Naive thymus-derived CD4-positive, alpha-beta T cell (primary cell): ENCODE measurements at regions not wholly inside any gene's neighbourhood (a gene's known extent, or its start where the extent isn't known, plus 50 kb on each side); places are given as distances from the start of the nearest gene placed in this dataset.
"Not testable (repeated sequence)": the region's sequence is repeated elsewhere in the genome, so short reads cannot be mapped to it uniquely, and the experiment has no call there.

Experiments used
- ATAC-seq: fragments of 150-1000 bp; cut with Tn5 transposase; 2 replicates; pipeline ENCODE4 v1.10.0; 2021; ENCODE audit warnings: mild to moderate bottlenecking, moderate library complexity
- CTCF ChIA-PET: fragments of 350-600 bp; sonication (Branson Sonifier 250); formaldehyde crosslinking; loops from one replicate; lab custom pipeline; 2021; ENCODE audit warnings: antibody characterized with exemption; lab: Charles Lee
- POLR2A ChIA-PET: fragments of 350-600 bp; sonication (Branson Sonifier 250); formaldehyde crosslinking; loops from one replicate; lab custom pipeline; 2021; ENCODE audit warnings: antibody characterized with exemption, inconsistent platforms; lab: Charles Lee
- DNase-seq, 9 donors: peaks; one replicate each; pipeline versions ENCODE4 v3.0.0 to v3.0.0-alpha.2; 2020 to 2022; ENCODE audit warnings: mixed read lengths in 1 of 9
- H3K27ac ChIP-seq: one replicate; pipeline ENCODE4 v1.7.0; 2013; ENCODE audit warnings: mild to moderate bottlenecking, low read depth, low read length, moderate library complexity
- H3K27me3 ChIP-seq, 2 donors: one replicate each; pipeline ENCODE4 v1.7.0; 2013; ENCODE audit warnings: low read length in 2 of 2, mild to moderate bottlenecking in 2 of 2, moderate library complexity in 2 of 2; ENCODE audit not compliant: control insufficient read depth in 2 of 2, insufficient read depth in 2 of 2
- H3K36me3 ChIP-seq, 3 experiments: 1 replicate in 2 of 3; 2 replicates in 1 of 3; pipeline ENCODE4 v1.7.0; 2013; ENCODE audit warnings: low read length in 3 of 3, mild to moderate bottlenecking in 3 of 3, moderate library complexity in 1 of 3; ENCODE audit not compliant: insufficient read depth in 3 of 3, control insufficient read depth in 2 of 3
- H3K4me1 ChIP-seq, 2 donors: one replicate each; pipeline ENCODE4 v1.7.0; 2013; ENCODE audit warnings: low read length in 2 of 2, mild to moderate bottlenecking in 2 of 2, moderate library complexity in 1 of 2; ENCODE audit not compliant: control insufficient read depth in 2 of 2, insufficient read depth in 2 of 2
- H3K4me3 ChIP-seq: 2 replicates; pipeline ENCODE4 v1.7.0; 2013; ENCODE audit warnings: mild to moderate bottlenecking, low read length
- H3K9me3 ChIP-seq, 3 experiments: 1 replicate in 2 of 3; 2 replicates in 1 of 3; pipeline ENCODE4 v1.7.0; 2013; ENCODE audit warnings: low read length in 3 of 3; ENCODE audit not compliant: control insufficient read depth in 2 of 3
- H3K27ac Mint-ChIP-seq, 9 donors: one replicate each; pipeline ENCODE4 v1.8.0; 2020 to 2022; ENCODE audit warnings: mixed read lengths in 9 of 9, mild to moderate bottlenecking in 8 of 9, moderate library complexity in 5 of 9, inconsistent platforms in 2 of 9
- H3K27me3 Mint-ChIP-seq, 5 donors: one replicate each; pipeline ENCODE4 v1.8.0; 2021 to 2022; ENCODE audit warnings: mixed read lengths in 5 of 5, mild to moderate bottlenecking in 1 of 5
- H3K36me3 Mint-ChIP-seq, 5 donors: one replicate each; pipeline ENCODE4 v1.8.0; 2020 to 2022; ENCODE audit warnings: mixed read lengths in 5 of 5, mild to moderate bottlenecking in 3 of 5, inconsistent platforms in 1 of 5
- H3K4me1 Mint-ChIP-seq, 7 donors: one replicate each; pipeline ENCODE4 v1.8.0; 2020 to 2022; ENCODE audit warnings: mixed read lengths in 7 of 7, mild to moderate bottlenecking in 3 of 7, inconsistent platforms in 1 of 7
- H3K4me3 Mint-ChIP-seq, 10 donors: one replicate each; pipeline ENCODE4 v1.8.0; 2020 to 2022; ENCODE audit warnings: mild to moderate bottlenecking in 10 of 10, mixed read lengths in 10 of 10, moderate library complexity in 6 of 10, inconsistent platforms in 2 of 10
- H3K9me3 Mint-ChIP-seq, 11 donors: one replicate each; pipeline ENCODE4 v1.8.0; 2020 to 2022; ENCODE audit warnings: mixed read lengths in 11 of 11, mild to moderate bottlenecking in 4 of 11, inconsistent platforms in 1 of 11, moderate library complexity in 1 of 11
- intact Hi-C, 2 donors: fragments of 100-400 bp; cut with micrococcal nuclease; formaldehyde crosslinking; loops; one replicate each; pipeline ENCODE4 v1.15.1; 2023

DNA sequence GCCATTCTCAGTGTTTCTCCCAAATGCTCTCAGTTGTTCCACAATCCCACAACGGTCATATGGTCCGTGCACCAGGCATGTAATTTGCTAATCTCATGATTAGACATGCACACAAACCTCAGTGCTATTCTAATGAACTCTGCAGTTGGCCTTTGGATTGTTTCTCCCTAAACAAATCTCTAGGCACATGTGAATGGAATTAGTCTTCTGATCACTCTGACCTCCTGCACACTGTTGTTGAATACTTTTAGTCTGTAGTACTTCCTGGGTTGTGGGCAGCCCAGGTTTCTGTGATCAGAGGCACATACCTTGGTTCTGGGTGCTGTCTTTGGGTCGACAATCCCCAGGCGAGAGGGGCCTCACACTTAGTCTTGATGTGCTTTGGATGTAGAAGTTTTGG is 498.7 kb upstream of the SPRED2 start:
- intact Hi-C loops, result no loop called here
- peaks cover 0 to 9% (median 0%) of the 10 kb centered on the region in 11 donors for H3K9me3 Mint-ChIP-seq
- H3K36me3 ChIP-seq, result no peaks in the 10 kb centered on the region
- CTCF ChIA-PET, result no interaction called here
- ATAC-seq (no peak), DNase-seq (no peak)
- no peak overlapping the region for H3K27ac Mint-ChIP-seq
- no peaks in the 10 kb centered on the region for H3K36me3 Mint-ChIP-seq
- H3K4me1 ChIP-seq, result no peaks in the 10 kb centered on the region
- no peak overlapping the region for H3K27ac ChIP-seq
- H3K4me3 ChIP-seq, result no peak overlapping the region
- POLR2A ChIA-PET, result no interaction called here
- no peak overlapping the region for H3K4me3 Mint-ChIP-seq
- peaks cover 0 to 13% (median 7%) of the 10 kb centered on the region in 5 donors for H3K27me3 Mint-ChIP-seq
- H3K9me3 ChIP-seq, result no peaks in the 10 kb centered on the region
- H3K27me3 ChIP-seq, result peaks cover 0 to 3% of the 10 kb centered on the region in 2 donors
- no peaks in the 10 kb centered on the region for H3K4me1 Mint-ChIP-seq

DNA sequence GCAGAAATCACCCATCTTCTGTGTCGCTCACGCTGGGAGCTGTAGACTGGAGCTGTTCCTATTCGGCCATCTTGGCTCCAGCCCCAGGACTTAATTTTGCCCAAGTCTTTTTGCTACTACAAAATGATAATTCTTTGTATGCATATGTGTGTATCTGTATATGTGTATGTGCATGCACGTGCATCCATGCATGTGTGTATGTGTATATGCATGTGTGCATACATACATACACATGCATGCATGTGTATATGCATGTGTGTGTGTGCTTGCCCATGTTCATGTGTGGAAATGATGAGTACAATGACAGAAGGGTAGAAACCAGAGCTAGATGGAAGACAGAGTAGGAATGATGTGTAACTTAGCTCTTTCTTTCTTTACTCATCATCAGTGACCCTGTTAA is 497.9 kb upstream of the SPRED2 start:
- no peaks in the 10 kb centered on the region for H3K9me3 ChIP-seq
- H3K27ac ChIP-seq, result no peak overlapping the region
- Mint-ChIP-seq H3K36me3 (no peaks in the 10 kb centered on the region), H3K27ac (no peak overlapping the region), H3K27me3 (peaks cover 0 to 13% (median 7%) of the 10 kb centered on the region in 5 donors), H3K4me1 (peaks cover 0 to 1% (median 0%) of the 10 kb centered on the region in 7 donors), H3K9me3 (peaks cover 0 to 9% (median 3%) of the 10 kb centered on the region in 11 donors), H3K4me3 (no peak overlapping the region)
- no peak for DNase-seq
- H3K27me3 ChIP-seq, result peaks cover 0 to 3% of the 10 kb centered on the region in 2 donors
- H3K36me3 ChIP-seq, result no peaks in the 10 kb centered on the region
- no peak for ATAC-seq
- intact Hi-C loops, result no loop called here
- ChIA-PET POLR2A (no interaction called here), CTCF (no interaction called here)
- H3K4me3 ChIP-seq, result no peak overlapping the region
- no peaks in the 10 kb centered on the region for H3K4me1 ChIP-seq

DNA sequence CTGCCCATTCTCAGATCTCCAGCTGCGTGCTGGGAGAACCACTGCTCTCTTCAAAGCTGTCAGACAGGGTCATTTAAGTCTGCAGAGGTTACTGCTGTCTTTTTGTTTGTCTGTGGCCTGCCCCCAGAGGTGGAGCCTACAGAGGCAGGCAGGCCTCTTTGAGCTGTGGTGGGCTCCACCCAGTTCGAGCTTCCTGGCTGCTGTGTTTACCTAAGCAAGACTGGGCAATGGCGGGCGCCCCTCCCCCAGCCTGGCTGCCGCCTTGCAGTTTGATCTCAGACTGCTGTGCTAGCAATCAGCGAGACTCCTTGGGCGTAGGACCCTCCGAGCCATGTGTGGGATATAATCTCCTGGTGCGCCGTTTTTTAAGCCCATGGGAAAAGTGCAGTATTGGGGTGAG is 497.3 kb upstream of the SPRED2 start:
- H3K36me3 Mint-ChIP-seq, H3K9me3 ChIP-seq, intact Hi-C loops, H3K4me3 ChIP-seq, H3K4me3 Mint-ChIP-seq, ATAC-seq, POLR2A ChIA-PET, CTCF ChIA-PET, H3K36me3 ChIP-seq, H3K27me3 ChIP-seq, H3K4me1 Mint-ChIP-seq, DNase-seq, H3K9me3 Mint-ChIP-seq, H3K4me1 ChIP-seq, H3K27ac Mint-ChIP-seq, H3K27ac ChIP-seq: not testable (repeated sequence)
- H3K27me3 Mint-ChIP-seq, result peaks cover 0 to 13% (median 7%) of the 10 kb centered on the region in 5 donors

DNA sequence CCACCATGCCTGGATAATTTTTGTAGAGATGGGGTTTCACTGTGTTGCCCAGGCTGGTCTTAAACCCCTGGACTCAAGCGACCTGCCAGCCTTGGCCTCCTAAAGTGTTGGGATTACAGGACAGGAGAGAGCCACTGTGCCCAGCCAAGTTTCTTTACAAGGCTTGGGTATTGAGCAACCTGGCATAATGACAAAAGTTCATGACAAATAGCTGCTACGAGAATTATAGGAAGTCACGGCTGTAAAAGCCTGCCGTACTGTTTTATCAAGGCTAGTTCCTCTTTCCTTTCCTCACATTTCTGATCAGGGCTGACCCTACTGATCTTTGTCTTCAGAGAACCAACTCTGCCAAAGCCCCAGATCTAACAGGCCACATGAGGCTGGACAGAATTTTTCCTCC is 490.4 kb upstream of the SPRED2 start:
- Mint-ChIP-seq H3K36me3 (no peaks in the 10 kb centered on the region), H3K4me1 (peaks cover 0 to 8% (median 0%) of the 10 kb centered on the region in 7 donors), H3K4me3 (no peak overlapping the region), H3K9me3 (peaks cover 0 to 11% (median 0%) of the 10 kb centered on the region in 11 donors), H3K27ac (no peak overlapping the region), H3K27me3 (peaks cover 0 to 4% (median 0%) of the 10 kb centered on the region in 5 donors)
- intact Hi-C loops, result no loop called here
- H3K27me3 ChIP-seq, result no peaks in the 10 kb centered on the region
- H3K4me1 ChIP-seq, result no peaks in the 10 kb centered on the region
- ChIA-PET POLR2A (no interaction called here), CTCF (no interaction called here)
- H3K27ac ChIP-seq, result no peak overlapping the region
- ATAC-seq (peak; percentile 76), DNase-seq (no peak)
- H3K36me3 ChIP-seq, result no peaks in the 10 kb centered on the region
- no peaks in the 10 kb centered on the region for H3K9me3 ChIP-seq
- H3K4me3 ChIP-seq, result no peak overlapping the region

DNA sequence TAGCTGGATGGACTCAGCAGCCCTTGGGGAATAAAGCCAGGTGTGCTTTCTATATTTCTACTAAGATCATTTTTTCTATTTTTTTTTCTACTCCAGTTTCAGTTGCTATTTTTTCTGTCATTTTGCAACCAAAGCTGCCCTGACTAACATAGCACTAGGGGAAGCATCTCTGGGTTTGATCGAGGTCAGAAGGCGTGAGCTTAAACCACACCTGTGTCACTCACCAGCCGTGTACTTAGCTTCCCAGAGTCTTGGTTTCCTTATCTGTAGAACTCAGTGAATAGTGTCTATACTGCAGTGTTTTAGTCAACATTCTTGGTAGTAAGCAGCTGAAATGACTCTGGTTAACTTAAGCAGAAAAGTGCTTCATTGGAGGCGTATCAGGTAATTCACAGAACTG is 489.6 kb upstream of the SPRED2 start:
- H3K27ac Mint-ChIP-seq, result no peak overlapping the region
- H3K4me1 Mint-ChIP-seq, result peaks cover 0 to 8% (median 0%) of the 10 kb centered on the region in 7 donors
- H3K36me3 Mint-ChIP-seq, result no peaks in the 10 kb centered on the region
- intact Hi-C loops, result no loop called here
- H3K9me3 ChIP-seq, result no peaks in the 10 kb centered on the region
- H3K27me3 Mint-ChIP-seq, result peaks cover 0 to 4% (median 0%) of the 10 kb centered on the region in 5 donors
- no peak overlapping the region for H3K4me3 ChIP-seq
- no peaks in the 10 kb centered on the region for H3K27me3 ChIP-seq
- DNase-seq (no peak), ATAC-seq (no peak)
- no peaks in the 10 kb centered on the region for H3K4me1 ChIP-seq
- CTCF ChIA-PET, result no interaction called here
- H3K9me3 Mint-ChIP-seq, result peaks cover 0 to 11% (median 0%) of the 10 kb centered on the region in 11 donors
- H3K27ac ChIP-seq, result no peak overlapping the region
- POLR2A ChIA-PET, result no interaction called here
- H3K4me3 Mint-ChIP-seq, result no peak overlapping the region
- no peaks in the 10 kb centered on the region for H3K36me3 ChIP-seq

DNA sequence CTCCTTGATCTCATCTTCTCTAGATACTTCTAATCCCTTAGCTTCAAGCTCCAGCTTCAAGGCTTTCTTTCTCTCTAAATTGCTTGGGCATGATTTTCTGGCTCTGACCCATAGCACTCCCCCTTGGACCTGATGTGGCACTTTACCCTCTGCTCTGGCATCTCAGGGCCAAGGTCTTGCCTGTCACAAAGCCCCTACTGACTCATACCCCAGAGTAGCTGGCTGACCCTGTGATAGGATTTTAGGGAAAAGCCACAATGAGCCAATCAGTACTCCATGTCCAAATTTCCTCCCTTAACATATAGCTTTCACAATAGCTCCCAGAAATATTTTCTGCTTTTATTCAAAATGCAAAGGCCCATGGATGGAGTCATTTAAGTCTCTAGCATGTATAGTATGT is 488.7 kb upstream of the SPRED2 start:
- Mint-ChIP-seq H3K4me3 (no peak overlapping the region), H3K9me3 (peaks cover 0 to 11% (median 0%) of the 10 kb centered on the region in 11 donors), H3K27ac (no peak overlapping the region), H3K36me3 (no peaks in the 10 kb centered on the region), H3K27me3 (peaks cover 0 to 4% (median 0%) of the 10 kb centered on the region in 5 donors), H3K4me1 (peaks cover 0 to 8% (median 0%) of the 10 kb centered on the region in 7 donors)
- intact Hi-C loops, result no loop called here
- ATAC-seq (no peak), DNase-seq (no peak)
- H3K27ac ChIP-seq, result no peak overlapping the region
- CTCF ChIA-PET, result no interaction called here
- POLR2A ChIA-PET, result no interaction called here
- no peaks in the 10 kb centered on the region for H3K4me1 ChIP-seq
- no peaks in the 10 kb centered on the region for H3K9me3 ChIP-seq
- no peak overlapping the region for H3K4me3 ChIP-seq
- H3K36me3 ChIP-seq, result no peaks in the 10 kb centered on the region
- no peaks in the 10 kb centered on the region for H3K27me3 ChIP-seq

DNA sequence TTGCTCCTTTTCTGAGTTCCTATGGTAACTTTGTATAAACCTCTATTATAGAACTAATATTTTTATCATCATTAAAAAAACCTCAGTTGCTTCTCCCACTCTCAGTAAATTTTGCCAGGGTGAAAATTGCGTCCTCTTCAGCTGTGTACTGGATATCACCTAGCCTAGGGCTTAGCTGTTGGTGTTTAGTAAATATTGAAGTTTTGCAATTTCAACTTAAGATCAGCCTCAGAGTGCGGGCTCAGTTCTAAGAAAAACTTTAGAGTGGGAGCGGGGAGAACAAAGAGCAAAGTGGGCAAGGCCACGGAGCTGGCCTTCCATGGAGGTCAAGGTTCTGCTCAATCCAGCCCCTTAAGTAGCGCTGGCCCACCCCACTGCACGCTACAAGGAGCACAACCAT is 488.3 kb upstream of the SPRED2 start:
- Mint-ChIP-seq H3K27ac (no peak overlapping the region), H3K36me3 (no peaks in the 10 kb centered on the region), H3K27me3 (peaks cover 0 to 4% (median 0%) of the 10 kb centered on the region in 5 donors), H3K4me3 (no peak overlapping the region), H3K9me3 (peaks cover 0 to 11% (median 0%) of the 10 kb centered on the region in 11 donors), H3K4me1 (peaks cover 0 to 8% (median 0%) of the 10 kb centered on the region in 7 donors)
- Histone ChIP-seq H3K4me3 (no peak overlapping the region), H3K36me3 (no peaks in the 10 kb centered on the region), H3K4me1 (no peaks in the 10 kb centered on the region), H3K27me3 (no peaks in the 10 kb centered on the region), H3K27ac (no peak overlapping the region), H3K9me3 (no peaks in the 10 kb centered on the region)
- POLR2A ChIA-PET, result no interaction called here
- DNase-seq, result no peak
- intact Hi-C loops, result no loop called here
- CTCF ChIA-PET, result no interaction called here
- ATAC-seq, result no peak
